Renal cortex interstitium (tissue), 11 donors: ENCODE measurements at regions not wholly inside any gene's neighbourhood (a gene's known extent, or its start where the extent isn't known, plus 50 kb on each side); places are given as distances from the start of the nearest gene placed in this dataset.

Source experiments
- DNase-seq, 11 donors: peaks; one replicate each; pipeline ENCODE4 v3.0.0-alpha.2; 2013; ENCODE audit warnings: low read depth in 9 of 11, low spot score in 4 of 11; ENCODE audit errors: extremely low read depth in 1 of 11

- no peak for DNase-seq
Measured at GRCh38 chr14:65213316-65213715, 111.0 kb upstream of the MAX start.

- DNase-seq, result no peak
Measured at GRCh38 chr14:65214741-65215140, 112.4 kb upstream of the MAX start.

GRCh38 chr14:65219353-65219752 is 117.0 kb upstream of the MAX start:
- no peak for DNase-seq

GRCh38 chr14:65222440-65222858 is 120.1 kb upstream of the MAX start:
- DNase-seq, result no peak

- no peak for DNase-seq
Measured at GRCh38 chr14:65223636-65224035, 121.3 kb upstream of the MAX start.

GRCh38 chr14:65224799-65225198 is 122.5 kb upstream of the MAX start:
- no peak for DNase-seq

GRCh38 chr14:65225299-65226159 is 123.2 kb upstream of the MAX start:
- peak in 1 of 11 donors; percentile 33 for DNase-seq

GRCh38 chr14:65226824-65227604 is 124.7 kb upstream of the MAX start:
- no peak for DNase-seq

GRCh38 chr14:65228436-65228835 is 126.1 kb upstream of the MAX start:
- DNase-seq, result no peak

GRCh38 chr14:65228956-65229747 is 126.8 kb upstream of the MAX start:
- no peak for DNase-seq

- peak in 2 of 11 donors; percentile 24 to 41 for DNase-seq
Measured at GRCh38 chr14:65229748-65230728, 127.7 kb upstream of the MAX start.

- DNase-seq, result peak in 1 of 11 donors; percentile 35
Measured at GRCh38 chr14:65231286-65231980, 129.1 kb upstream of the MAX start.

- DNase-seq, result no peak
Measured at GRCh38 chr14:65234752-65235361, 132.5 kb upstream of the MAX start.

- no peak for DNase-seq
Measured at GRCh38 chr14:65237023-65237814, 134.9 kb upstream of the MAX start.

GRCh38 chr14:65237941-65238340 is 135.6 kb upstream of the MAX start:
- DNase-seq, result no peak

GRCh38 chr14:65238456-65238855 is 136.1 kb upstream of the MAX start:
- no peak for DNase-seq
